LNCaP clone FGC (cell line): ENCODE measurements at regions not wholly inside any gene's neighbourhood (a gene's known extent, or its start where the extent isn't known, plus 50 kb on each side); places are given as distances from the start of the nearest gene placed in this dataset.

ENCODE experiments used
- DNase-seq: peaks from one replicate; pipeline ENCODE4 v3.0.0-alpha.2; 2011; ENCODE audit warnings: low read depth
- H3K4me3 ChIP-seq: 2 replicates; pipeline ENCODE4 v1.5.1; 2011; ENCODE audit warnings: mild to moderate bottlenecking, low read depth, low read length, control low read depth
- CTCF ChIP-seq: IDR thresholded peaks from 2 replicates; pipeline ENCODE4 v1.5.1; 2012; ENCODE audit warnings: mild to moderate bottlenecking; ENCODE audit not compliant: control insufficient read depth, insufficient read depth; ENCODE audit errors: extremely low read depth

- no peak overlapping the region for H3K4me3 ChIP-seq
- DNase-seq, result no peak
- no peak for TF ChIP-seq CTCF
Observed at GRCh38 chr2:19786408-19787058, 115.2 kb downstream of the TTC32 start.

GRCh38 chr2:19785867-19786266 lies 115.9 kb downstream of the TTC32 start:
- H3K4me3 ChIP-seq, result no peak overlapping the region
- no peak for TF ChIP-seq CTCF
- DNase-seq, result no peak

- no peak overlapping the region for H3K4me3 ChIP-seq
- DNase-seq, result no peak
- TF ChIP-seq CTCF, result no peak
Observed at GRCh38 chr2:19785447-19785846, 116.3 kb downstream of the TTC32 start.

- TF ChIP-seq CTCF, result no peak
- DNase-seq, result no peak
- no peak overlapping the region for H3K4me3 ChIP-seq
Observed at GRCh38 chr2:19784456-19784855, 117.3 kb downstream of the TTC32 start.

- H3K4me3 ChIP-seq, result no peak overlapping the region
- no peak for DNase-seq
- no peak for TF ChIP-seq CTCF
Observed at GRCh38 chr2:19783935-19784334, 117.8 kb downstream of the TTC32 start.

- no peak for DNase-seq
- H3K4me3 ChIP-seq, result no peak overlapping the region
- TF ChIP-seq CTCF, result no peak
Observed at GRCh38 chr2:19776941-19777514, 124.8 kb downstream of the TTC32 start.

GRCh38 chr2:19775838-19776237 lies 125.9 kb downstream of the TTC32 start:
- DNase-seq, result no peak
- no peak overlapping the region for H3K4me3 ChIP-seq
- TF ChIP-seq CTCF, result no peak
